8988T (cell line): ENCODE measurements at regions not wholly inside any gene's neighbourhood (a gene's known extent, or its start where the extent isn't known, plus 50 kb on each side); places are given as distances from the start of the nearest gene placed in this dataset.
"Not testable (repeated sequence)": the region's sequence is repeated elsewhere in the genome, so short reads cannot be mapped to it uniquely, and the experiment has no call there.

Source experiments
- DNase-seq: peaks from one replicate; pipeline ENCODE4 v3.0.0; 2011

- DNase-seq = no peak
Measured at GRCh38 chr5:71771191-71771590, 52.1 kb downstream of the CARTPT start.

- DNase-seq = no peak
Measured at GRCh38 chr5:71778678-71779276, 59.7 kb downstream of the CARTPT start.

- DNase-seq = no peak
Measured at GRCh38 chr5:71780597-71780996, 61.5 kb downstream of the CARTPT start.

- DNase-seq = no peak
Measured at GRCh38 chr5:71782393-71782770, 63.3 kb downstream of the CARTPT start.

- peak; percentile 35 for DNase-seq
Measured at GRCh38 chr5:71782771-71783770, 64.0 kb downstream of the CARTPT start.

- DNase-seq = no peak
Measured at GRCh38 chr5:71783891-71784290, 64.8 kb downstream of the CARTPT start.

GRCh38 chr5:71786337-71787055 is 67.4 kb downstream of the CARTPT start:
- DNase-seq = no peak

- DNase-seq = no peak
Measured at GRCh38 chr5:71788794-71789193, 69.7 kb downstream of the CARTPT start.

GRCh38 chr5:71789746-71790145 is 70.7 kb downstream of the CARTPT start:
- no peak for DNase-seq

- DNase-seq = no peak
Measured at GRCh38 chr5:71790433-71790832, 71.4 kb downstream of the CARTPT start.

- not testable (repeated sequence) for DNase-seq
Measured at GRCh38 chr5:71792041-71792440, 73.0 kb downstream of the CARTPT start.

- no peak for DNase-seq
Measured at GRCh38 chr5:71794061-71794695, 75.1 kb downstream of the CARTPT start.

GRCh38 chr5:71802673-71803072 is 83.6 kb downstream of the CARTPT start:
- no peak for DNase-seq

GRCh38 chr5:71806711-71807110 is 87.6 kb downstream of the CARTPT start:
- DNase-seq = no peak

GRCh38 chr5:71807909-71808308 is 88.8 kb downstream of the CARTPT start:
- no peak for DNase-seq

GRCh38 chr5:71809446-71809845 is 90.4 kb downstream of the CARTPT start:
- no peak for DNase-seq

GRCh38 chr5:71810023-71810422 is 90.9 kb downstream of the CARTPT start:
- no peak for DNase-seq

- no peak for DNase-seq
Measured at GRCh38 chr5:71810471-71811195, 91.6 kb downstream of the CARTPT start.

- no peak for DNase-seq
Measured at GRCh38 chr5:71811779-71812178, 92.7 kb downstream of the CARTPT start.

GRCh38 chr5:71816307-71816706 is 97.2 kb downstream of the CARTPT start:
- no peak for DNase-seq

- DNase-seq = no peak
Measured at GRCh38 chr5:71817891-71818290, 98.8 kb downstream of the CARTPT start.

GRCh38 chr5:71821029-71821428 is 102.0 kb downstream of the CARTPT start:
- no peak for DNase-seq
